Testis (tissue), 2 donors: ENCODE measurements at regions not wholly inside any gene's neighbourhood (a gene's known extent, or its start where the extent isn't known, plus 50 kb on each side); places are given as distances from the start of the nearest gene placed in this dataset.

Experiments used
- DNase-seq: peaks from one replicate; pipeline ENCODE4 v3.0.0-alpha.2; 2019
- H3K27ac ChIP-seq, 2 donors: fragments of 200-600 bp; sonication (generic); one replicate each; pipeline ENCODE4 v1.5.1; 2019
- H3K27me3 ChIP-seq: fragments of 200-600 bp; sonication (generic); one replicate; pipeline ENCODE4 v1.5.1; 2019
- H3K36me3 ChIP-seq: fragments of 200-600 bp; sonication (generic); one replicate; pipeline ENCODE4 v1.5.1; 2017; ENCODE audit warnings: low read depth; ENCODE audit errors: missing control alignments
- H3K4me1 ChIP-seq: fragments of 200-600 bp; sonication (generic); one replicate; pipeline ENCODE4 v1.5.1; 2019
- H3K4me3 ChIP-seq, 2 donors: fragments of 200-600 bp; sonication (generic); one replicate each; pipeline ENCODE4 v1.5.1; 2017 to 2019
- H3K9me3 ChIP-seq: fragments of 200-600 bp; sonication (generic); one replicate; pipeline ENCODE4 v1.5.1; 2017
- POLR2A ChIP-seq: fragments of 450-650 bp; IDR thresholded peaks from one replicate; pipeline ENCODE4 v1.6.1; 2017; ENCODE audit warnings: antibody characterized with exemption, mild to moderate bottlenecking, moderate library complexity
- WGBS, 2 donors: methylation state at CpG; one replicate each; pipeline ENCODE4 v1.1.5; 2018; 5-methylcytosine and 5-hydroxymethylcytosine counted together
- intact Hi-C: fragments of 100-400 bp; cut with DNase I; formaldehyde crosslinking; loops from one replicate; pipeline ENCODE4 v1.15.1; 2023; ENCODE audit warnings: low total_unique reads
- TF ChIP-seq, protein P1 (sequence below), 3 experiments: fragments of 450-650 bp in 2 of 3; fragments of 200-600 bp in 1 of 3; sonication (generic) in 1 of 3; IDR thresholded peaks; one replicate each; pipeline ENCODE4 v1.5.1; 2016 to 2019; ENCODE audit warnings: antibody characterized with exemption in 3 of 3, mild to moderate bottlenecking in 2 of 3, moderate library complexity in 1 of 3

DNA sequence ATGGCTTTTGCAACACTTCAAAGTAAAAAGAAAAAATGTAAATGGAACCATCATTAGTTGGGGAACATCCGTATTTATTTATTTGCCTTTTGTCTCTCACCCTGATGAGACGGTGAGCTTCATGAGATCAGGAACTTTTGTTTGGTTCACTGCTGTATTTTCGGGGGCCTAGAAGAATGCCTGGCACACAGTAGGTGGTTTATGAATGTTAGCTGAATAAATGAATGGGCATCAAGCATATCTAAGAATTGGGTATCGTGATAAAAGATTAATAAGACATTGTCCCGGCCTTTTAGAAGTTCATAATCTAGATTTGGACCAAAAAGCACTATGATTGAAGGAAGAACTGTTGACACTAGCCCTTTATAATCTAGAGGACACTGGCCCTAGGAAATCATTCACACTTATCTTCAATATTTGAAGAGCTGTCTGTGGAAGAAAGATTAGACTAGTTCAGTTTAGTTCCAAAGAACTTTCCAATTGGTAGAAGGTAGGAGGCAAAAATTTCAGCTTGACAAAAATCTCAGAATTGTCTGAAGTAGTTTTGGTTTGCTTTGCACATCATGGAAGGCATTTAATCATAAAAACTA is 70.3 kb upstream of the CD83 start:
- Histone ChIP-seq H3K4me3 (no peak overlapping the region), H3K27me3 (no peaks in the 10 kb centered on the region), H3K27ac (no peak overlapping the region), H3K4me1 (no peaks in the 10 kb centered on the region), H3K9me3 (no peaks in the 10 kb centered on the region), H3K36me3 (no peaks in the 10 kb centered on the region)
- no peak for TF ChIP-seq POLR2A
- TF ChIP-seq, protein P1, sequence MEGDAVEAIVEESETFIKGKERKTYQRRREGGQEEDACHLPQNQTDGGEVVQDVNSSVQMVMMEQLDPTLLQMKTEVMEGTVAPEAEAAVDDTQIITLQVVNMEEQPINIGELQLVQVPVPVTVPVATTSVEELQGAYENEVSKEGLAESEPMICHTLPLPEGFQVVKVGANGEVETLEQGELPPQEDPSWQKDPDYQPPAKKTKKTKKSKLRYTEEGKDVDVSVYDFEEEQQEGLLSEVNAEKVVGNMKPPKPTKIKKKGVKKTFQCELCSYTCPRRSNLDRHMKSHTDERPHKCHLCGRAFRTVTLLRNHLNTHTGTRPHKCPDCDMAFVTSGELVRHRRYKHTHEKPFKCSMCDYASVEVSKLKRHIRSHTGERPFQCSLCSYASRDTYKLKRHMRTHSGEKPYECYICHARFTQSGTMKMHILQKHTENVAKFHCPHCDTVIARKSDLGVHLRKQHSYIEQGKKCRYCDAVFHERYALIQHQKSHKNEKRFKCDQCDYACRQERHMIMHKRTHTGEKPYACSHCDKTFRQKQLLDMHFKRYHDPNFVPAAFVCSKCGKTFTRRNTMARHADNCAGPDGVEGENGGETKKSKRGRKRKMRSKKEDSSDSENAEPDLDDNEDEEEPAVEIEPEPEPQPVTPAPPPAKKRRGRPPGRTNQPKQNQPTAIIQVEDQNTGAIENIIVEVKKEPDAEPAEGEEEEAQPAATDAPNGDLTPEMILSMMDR (IDR thresholded peaks at IDR 0.05) = no peak
- WGBS, 2 donors = 90 to 92% methylated on average over 5 of the region's 5 CpGs
- DNase-seq = no peak
- intact Hi-C loops = no loop called here

DNA sequence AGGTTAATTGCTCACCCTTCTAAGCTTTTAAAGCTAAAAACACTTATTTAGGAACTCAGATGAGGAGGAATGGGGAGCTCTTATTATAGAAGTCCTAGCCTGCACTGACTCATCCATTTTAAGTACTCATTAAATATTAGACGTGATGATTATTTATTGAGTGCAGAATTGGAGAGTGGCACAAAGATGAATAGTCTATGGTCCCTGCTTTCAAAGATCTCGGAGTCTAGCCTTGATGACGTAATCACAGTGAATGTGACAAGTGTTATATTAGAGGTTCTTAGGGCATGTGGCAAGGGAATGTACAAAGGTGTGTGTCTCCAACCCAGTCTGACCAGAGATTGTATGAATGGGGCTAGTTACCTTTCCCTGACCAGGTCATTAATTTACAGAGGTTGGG is 68.7 kb upstream of the CD83 start:
- H3K4me1 ChIP-seq = no peaks in the 10 kb centered on the region
- no peaks in the 10 kb centered on the region for H3K9me3 ChIP-seq
- no peaks in the 10 kb centered on the region for H3K36me3 ChIP-seq
- 66 to 71% methylated on average over 3 of the region's 3 CpGs for WGBS, 2 donors
- H3K4me3 ChIP-seq = no peak overlapping the region
- no peak overlapping the region for H3K27ac ChIP-seq
- no peak for DNase-seq
- no peaks in the 10 kb centered on the region for H3K27me3 ChIP-seq
- intact Hi-C loops = no loop called here
- no peak for TF ChIP-seq POLR2A
- TF ChIP-seq, protein P1 (IDR thresholded peaks at IDR 0.05) = no peak

DNA sequence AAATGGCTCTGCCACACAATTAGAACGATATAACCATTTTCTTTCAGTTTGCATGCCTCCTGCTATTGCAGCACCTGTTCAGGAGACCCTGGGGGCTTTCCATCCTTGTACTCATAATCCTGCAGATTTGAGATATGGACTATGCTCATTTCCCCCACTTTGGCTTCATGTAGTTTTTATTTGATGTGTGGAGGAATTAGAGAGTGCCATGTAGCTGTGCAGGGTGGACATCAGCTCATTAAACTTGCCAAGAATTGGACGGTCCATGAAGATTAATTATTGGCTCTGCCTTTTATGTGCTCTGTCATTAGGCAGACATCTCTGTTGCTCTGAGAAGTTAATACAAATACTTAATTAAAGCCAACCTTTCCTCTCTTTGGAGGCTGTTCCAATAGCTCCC is 66.2 kb upstream of the CD83 start:
- H3K4me1 ChIP-seq = no peaks in the 10 kb centered on the region
- intact Hi-C loops = no loop called here
- TF ChIP-seq, protein P1 (IDR thresholded peaks at IDR 0.05) = no peak
- no peak for TF ChIP-seq POLR2A
- H3K9me3 ChIP-seq = no peaks in the 10 kb centered on the region
- H3K27ac ChIP-seq = no peak overlapping the region
- H3K36me3 ChIP-seq = no peaks in the 10 kb centered on the region
- 53 to 63% methylated on average over 2 of the region's 2 CpGs for WGBS, 2 donors
- no peak for DNase-seq
- no peak overlapping the region for H3K4me3 ChIP-seq
- H3K27me3 ChIP-seq = no peaks in the 10 kb centered on the region

DNA sequence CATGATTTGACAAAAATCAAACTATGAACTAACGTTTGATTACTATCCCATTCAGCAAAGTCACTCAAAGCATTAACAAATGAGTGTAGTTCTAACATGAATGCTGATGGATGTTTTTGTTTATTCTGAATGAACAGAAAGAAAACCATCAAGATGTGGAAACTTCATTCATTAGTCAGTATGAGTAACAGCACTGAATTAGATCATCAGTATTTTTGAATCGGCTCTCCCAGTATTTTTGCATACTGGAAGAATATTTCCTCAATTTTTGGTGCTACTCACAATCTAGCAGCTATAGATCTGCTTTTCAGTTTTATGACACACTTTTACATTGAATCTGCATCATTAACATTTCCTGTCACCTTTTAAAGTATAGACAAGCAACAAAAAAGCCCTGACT is 63.8 kb upstream of the CD83 start:
- Histone ChIP-seq H3K9me3 (no peaks in the 10 kb centered on the region), H3K4me3 (no peak overlapping the region), H3K27ac (no peak overlapping the region), H3K27me3 (no peaks in the 10 kb centered on the region), H3K4me1 (no peaks in the 10 kb centered on the region), H3K36me3 (no peaks in the 10 kb centered on the region)
- DNase-seq = no peak
- TF ChIP-seq POLR2A = no peak
- TF ChIP-seq, protein P1 (IDR thresholded peaks at IDR 0.05) = no peak
- intact Hi-C loops = no loop called here
- WGBS, 2 donors = 85 to 87% methylated on average over 2 of the region's 2 CpGs

DNA sequence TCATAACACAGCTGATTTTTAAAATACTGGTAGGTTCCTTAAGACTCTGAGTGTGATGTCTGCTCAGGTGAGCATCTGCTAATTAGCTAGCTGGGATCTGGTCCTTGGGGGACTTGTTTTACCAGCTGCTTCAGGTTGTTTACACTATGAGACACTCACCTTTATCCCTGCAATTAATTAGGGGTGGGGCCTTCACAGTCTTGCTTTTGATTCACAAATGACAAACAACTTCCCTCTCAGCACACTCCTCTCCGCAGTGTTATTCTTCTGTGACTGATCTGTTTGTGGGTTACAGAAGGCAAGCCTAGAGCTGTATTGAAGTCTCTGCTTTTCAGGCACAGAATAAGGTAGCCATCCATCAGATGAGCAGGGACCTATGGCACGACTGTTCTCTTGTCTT is 62.0 kb upstream of the CD83 start:
- H3K27me3 ChIP-seq = no peaks in the 10 kb centered on the region
- DNase-seq = no peak
- no peaks in the 10 kb centered on the region for H3K36me3 ChIP-seq
- no peaks in the 10 kb centered on the region for H3K4me1 ChIP-seq
- intact Hi-C loops = no loop called here
- no peak overlapping the region for H3K4me3 ChIP-seq
- H3K27ac ChIP-seq = no peak overlapping the region
- WGBS, 2 donors = 81 to 90% methylated on average over 2 of the region's 2 CpGs
- TF ChIP-seq, protein P1 (IDR thresholded peaks at IDR 0.05) = no peak
- H3K9me3 ChIP-seq = no peaks in the 10 kb centered on the region
